ENCODE measurements at regions not wholly inside any gene's neighbourhood (a gene's known extent, or its start where the extent isn't known, plus 50 kb on each side); places are given as distances from the start of the nearest gene placed in this dataset.

DNA sequence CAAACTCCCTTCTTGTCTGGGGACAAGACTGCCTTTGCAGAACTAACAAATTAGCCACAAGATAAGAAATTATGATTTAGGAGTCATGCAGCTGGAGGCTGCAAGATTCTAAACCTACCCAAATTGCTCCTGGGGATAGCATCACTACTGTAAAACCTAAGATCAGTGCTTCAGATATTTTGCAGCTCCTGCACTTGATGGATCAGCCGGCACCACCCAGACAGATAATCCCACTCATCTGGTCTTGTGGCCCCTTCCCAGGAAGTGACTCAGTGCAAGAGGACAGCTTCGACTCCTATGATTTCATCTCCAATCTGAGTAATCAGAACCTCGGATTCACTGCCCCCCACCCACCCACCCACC is 181.9 kb downstream of the AKR1D1 start:
- no peak for DNase-seq

DNA sequence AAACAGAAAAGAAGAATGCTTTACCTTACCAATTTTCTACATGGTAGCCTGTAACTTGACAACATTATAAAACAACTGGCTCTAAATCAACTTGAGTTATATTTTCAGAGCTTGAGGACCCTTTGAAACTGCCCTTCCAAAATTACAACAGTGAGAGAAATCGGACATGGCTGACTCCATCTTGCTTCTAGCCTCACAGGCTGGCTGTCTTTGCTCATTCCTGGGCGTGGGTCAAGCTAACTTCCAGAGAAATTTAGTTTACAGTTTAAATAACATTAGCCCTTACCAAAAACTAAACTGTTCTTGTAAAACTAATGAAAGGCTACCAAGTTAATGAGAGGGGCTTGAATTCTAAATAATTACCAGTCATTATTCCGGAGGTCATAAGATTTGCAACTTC is 183.4 kb downstream of the AKR1D1 start:
- no peak for DNase-seq

DNA sequence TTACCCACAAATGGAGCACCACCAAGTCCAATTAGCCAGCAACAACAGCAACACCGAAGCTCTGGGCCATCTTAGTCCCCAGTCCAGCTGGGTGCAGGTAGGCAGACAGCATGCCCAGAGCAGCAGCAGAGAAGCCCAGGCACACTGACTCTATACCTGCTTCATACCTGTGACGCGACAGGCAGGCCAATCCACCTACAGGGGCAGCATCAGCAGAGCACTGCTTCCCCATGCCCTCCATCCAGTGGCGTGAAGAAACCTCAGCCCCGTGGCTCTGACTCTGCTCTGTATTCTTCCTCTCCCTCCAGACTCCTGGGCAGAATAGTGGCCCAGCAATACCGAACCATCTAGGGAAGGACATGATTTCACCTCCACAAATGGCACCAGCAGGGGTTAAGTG is 191.7 kb downstream of the AKR1D1 start:
- no peak for DNase-seq

DNA sequence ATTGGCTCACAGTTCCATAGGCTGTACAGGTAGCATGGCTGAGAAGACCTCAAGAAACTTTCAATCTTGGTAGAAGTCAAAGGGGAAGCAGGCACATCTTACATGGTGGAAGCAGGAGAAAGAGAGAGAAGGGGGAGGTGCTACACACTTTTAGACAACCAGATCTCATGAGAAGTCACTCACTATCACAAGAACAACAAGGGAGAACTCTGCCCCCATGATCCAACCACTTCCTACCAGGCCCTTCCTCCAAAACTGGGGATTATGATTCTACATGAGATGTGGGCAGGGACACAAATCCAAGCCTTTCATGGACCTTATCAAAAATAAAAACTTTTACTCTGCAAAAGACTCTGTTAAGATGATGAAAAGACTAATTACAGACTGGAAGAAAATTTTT is 183.2 kb upstream of the TRIM24 start:
- DNase-seq: no peak

DNA sequence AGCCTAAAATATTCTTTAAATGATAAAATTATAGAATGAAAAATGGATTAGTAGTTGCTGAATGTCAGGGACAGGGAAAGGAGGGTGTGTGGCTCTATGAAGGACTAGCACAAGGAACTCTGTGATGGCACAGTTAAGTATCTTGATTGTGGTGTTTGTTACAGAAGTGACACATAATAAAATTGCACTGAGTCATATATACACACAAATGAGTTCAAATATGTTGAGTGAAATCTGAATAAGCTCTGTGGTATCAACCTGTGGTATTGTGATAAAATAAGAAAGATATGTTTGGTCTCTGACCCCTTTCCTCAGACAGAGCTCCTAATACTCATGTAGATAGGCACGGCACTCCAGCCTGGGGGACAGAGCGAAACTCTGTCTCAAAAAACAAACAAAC is 181.5 kb upstream of the TRIM24 start:
- DNase-seq: no peak

DNA sequence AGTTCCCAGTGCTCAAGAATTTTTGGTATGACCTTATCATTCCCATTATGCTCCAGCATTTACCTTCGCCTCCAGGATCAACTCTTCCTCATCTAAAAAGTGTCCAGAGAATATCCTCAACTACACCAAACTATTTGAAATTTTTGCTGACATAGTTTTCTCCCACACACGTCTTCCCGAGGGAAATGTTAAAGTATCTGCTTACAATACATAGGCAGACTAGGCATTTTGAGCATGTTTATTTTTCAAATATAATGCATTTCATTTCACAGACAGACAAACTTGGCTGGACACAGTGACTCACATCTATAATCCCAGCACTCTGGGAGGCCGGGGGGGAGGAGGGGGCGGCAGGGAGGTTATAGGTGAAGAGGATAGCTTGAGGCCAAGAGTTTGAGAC is 177.1 kb upstream of the TRIM24 start:
- DNase-seq: no peak

DNA sequence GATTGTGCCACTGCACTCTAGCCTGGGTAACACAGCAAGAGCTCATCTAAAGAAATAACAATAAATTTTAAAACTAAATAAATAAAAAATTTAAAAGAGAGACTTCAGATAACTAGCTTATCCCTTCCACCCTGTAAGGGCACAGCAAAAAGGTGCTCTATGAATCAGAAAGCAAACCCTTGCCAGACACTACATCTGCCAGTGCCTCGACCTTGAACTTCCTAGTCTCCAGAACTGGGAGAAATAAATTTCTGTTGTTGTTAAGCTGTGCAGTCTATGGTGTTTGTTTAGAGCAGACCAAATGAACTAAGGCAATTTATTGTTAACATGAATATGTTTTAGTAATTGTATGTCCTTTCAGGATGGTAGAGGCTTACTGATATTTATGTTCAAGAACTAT is 174.9 kb upstream of the TRIM24 start:
- no peak for DNase-seq

DNA sequence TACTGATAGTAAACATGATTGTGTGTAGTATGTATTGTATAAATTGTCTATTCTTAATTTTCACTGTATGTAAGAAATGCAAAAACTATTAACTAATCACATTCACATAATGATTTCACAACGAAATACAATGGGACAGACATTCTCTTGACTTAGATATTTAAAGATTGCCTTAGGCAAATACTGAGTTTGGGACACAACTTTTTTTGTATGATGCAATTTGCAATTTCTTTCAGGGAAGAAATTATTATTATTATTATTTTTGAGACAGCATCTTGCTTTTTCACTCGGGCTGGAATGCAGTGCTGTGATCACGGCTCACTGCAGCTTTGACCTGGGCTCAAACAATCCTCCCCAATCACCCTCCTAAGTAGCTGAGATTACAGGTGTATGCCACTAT is 173.2 kb upstream of the TRIM24 start:
- no peak for DNase-seq

DNA sequence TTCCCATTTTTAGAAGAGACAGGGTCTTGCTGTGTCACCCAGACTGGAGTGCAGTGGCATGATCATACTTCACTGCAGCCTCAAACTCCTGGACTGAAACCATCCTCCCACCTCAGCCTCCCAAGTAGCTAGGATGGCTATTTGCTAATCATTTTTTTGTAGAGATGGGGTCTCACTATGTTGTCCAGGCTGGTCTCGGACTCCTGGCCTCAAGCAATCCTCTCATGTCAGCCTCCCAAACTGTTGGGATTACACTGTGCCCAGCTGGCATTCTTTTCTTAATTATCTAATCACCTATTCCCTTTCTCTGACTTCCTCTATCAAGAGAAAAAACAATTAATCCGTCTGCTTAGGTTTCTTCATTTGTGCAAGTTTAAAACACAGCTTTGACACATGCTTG is 172.5 kb upstream of the TRIM24 start:
- DNase-seq: no peak

DNA sequence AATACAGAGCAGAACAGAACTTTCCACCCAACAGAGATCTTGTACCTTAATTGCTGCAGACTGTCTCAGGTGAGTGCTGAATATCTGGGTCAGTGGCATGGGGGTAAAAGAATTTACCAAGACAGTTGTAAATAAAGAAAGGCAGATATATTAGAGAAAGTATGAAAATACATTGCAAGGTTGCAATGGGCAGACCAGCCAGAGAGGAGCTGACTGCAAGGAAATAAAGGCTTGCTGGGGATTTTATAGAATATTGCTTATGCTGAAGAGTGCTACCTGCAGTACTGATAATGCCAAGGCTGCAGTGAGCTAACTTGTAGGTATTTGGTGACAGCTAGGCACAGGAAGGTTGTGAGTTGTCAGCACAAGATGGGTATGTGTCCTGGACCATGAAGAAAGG is 171.0 kb upstream of the TRIM24 start:
- no peak for DNase-seq

DNA sequence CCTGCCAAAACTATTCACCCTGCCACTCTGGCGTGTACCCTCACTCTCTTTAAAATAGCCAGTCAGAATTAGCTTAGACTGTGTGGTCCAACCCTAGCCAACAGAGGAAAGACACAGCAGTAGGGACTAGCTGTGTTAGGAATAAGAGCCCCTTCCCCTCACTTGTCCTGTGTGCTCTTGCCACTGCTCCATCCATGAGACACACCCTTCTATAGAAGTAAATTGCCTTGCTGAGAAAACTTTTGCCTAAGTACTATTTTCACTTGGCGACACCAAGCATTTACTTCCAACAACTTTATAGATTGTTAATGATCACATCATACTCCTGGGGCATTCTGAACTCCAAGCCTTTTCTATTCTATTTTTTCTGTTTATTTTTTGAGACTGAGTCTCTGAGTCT is 170.2 kb upstream of the TRIM24 start:
- no peak for DNase-seq

DNA sequence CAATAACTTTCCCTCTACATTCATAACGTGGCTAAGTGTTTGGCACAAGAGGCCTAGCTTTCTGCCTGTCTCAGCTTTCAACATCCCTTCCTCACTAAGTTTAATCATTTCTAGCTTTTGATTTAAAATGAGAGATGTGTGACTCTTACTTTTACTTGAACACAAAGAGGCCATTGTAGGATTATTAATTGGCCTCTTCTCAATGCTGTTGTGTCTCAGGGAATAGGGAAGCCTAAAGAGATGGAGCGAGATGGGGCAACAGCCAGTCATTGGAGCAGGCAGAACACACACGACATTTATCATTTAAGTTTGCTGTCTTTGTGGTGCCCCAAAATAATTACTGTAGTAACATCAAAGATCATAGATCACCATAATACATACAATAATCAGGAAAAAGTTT is 167.1 kb upstream of the TRIM24 start:
- no peak for DNase-seq

DNA sequence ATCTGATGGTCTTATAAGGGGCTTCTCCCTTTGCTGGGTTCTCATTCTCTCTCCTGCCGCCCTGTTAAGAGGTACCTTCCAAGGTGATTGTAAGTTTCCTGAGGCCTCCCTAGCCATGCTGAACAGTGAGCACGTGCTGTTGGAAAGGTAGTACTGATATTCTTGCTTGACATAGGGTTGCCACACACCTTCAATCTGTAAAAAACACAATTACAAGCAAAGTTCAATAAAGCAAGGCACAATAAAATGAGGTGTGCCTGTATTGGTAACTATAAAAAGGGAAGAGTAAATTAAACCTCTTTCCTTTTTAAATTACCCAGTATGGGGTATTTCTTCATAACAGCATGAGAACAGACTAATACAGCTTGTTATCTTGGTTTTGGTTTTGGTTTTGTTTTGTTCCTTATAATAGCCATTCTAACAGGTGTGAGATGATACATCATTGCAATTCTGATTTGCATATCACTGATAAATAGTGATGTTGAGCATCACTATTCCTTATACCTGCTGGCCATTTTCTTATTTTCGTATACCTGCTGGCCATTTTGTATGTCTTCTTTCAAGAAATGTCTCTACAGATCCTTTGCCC is 164.9 kb upstream of the TRIM24 start:
- DNase-seq: no peak

DNA sequence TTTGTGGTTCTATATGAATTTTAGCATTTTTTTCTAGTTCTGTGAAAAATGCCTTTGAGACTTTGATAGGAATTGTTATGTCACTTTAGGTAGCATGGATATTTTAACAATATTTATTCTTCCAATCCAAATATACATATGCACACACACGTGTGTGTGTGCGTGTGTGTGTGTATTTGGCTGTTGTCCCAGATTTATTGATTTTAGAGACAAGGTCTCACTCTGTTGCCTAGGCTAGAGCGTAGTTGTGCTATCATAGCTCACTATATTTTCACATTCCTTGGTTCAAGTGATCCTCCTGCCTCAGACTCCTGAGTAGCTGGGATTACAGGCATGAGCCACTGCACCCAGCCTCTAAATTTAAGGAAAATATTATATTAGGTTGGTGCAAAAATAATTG is 162.5 kb upstream of the TRIM24 start:
- DNase-seq: no peak

DNA sequence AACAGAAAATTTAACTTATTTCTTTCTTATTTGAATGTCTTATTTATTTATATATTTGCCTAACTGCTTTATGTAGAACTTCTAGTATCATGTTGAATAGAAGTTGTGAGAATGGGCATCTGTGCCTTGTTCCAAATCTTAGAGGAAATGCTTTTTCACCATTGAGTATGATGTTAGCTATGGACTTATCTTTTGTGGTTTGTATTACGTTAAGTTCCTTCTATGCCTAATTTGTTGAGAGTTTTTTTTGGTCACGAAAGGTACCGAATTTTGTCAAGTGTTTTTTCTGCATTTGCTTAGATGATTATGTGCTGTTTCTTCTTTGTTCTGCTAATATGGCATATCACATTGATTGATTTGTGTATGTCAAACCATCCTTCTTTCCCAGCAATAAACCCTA is 161.0 kb upstream of the TRIM24 start:
- no peak for DNase-seq

DNA sequence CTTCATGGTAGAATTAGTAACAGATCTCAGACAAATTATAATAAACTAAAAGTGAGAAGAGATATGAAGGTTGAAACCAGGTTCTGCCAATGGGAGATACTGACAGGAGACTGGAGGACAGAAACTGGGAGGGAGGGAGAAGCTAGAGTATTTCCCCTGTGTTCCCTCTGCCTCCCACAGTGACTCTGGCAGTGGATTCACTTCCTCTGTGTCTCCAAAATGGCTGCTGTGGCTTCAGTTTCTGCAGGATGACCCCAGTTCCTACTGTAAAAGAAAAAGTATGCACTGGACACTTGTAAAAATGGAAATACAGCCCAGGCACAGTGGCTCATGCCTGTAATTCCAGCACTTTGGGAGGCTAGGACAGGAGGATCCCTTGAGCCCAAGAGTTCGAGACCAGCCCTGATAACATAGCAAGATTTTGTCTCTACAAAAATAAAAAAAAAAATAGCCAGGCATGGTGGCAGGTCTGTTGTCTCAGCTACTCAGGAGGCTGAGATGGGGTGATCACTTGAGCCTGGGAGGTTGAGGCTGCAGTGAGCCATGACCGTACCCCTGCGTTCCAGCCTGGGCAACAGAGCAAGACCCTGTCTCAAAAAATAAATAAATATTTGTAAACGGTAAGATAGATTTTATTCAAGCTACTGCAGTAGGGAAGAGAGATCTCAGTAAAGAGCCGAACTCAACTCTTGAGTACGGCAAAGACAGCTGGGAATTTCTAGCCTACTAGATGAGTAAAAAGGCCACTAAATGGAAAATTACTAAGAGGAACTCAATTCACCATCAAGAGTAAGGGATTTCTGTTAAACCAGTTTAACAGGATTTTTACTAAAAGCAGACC is 156.6 kb upstream of the TRIM24 start:
- DNase-seq: no peak

DNA sequence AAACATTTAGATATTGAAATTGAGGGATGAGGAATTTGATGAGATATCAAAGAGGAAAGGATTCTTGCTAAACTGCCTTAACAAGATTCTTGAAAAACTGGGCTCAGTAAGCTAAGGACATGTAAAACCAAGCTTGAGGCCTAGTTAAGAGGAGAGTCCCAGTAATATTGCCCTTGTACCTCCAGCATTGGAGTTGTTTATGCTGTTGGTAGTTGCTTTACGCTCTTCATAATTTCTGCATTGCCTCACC is 156.1 kb upstream of the TRIM24 start:
- no peak for DNase-seq

DNA sequence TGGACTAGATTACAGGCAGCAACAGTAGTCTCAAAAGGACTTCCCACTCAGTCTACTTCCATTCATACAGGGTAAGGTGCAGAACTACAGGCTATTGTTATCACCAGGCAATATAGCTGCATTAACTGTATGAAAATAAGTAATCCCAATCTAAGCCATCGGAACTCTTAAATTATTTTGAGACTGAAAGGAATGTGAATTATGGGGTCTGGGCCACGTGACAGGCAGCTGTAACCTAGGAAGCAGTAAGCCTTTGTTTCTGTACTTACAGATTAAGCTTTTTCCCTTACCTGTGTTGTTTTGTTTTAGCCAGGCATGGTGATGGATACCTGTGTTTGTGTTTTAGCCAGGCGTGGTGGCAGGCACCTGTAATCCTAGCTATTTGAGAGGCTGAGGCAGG is 152.4 kb upstream of the TRIM24 start:
- no peak for DNase-seq

DNA sequence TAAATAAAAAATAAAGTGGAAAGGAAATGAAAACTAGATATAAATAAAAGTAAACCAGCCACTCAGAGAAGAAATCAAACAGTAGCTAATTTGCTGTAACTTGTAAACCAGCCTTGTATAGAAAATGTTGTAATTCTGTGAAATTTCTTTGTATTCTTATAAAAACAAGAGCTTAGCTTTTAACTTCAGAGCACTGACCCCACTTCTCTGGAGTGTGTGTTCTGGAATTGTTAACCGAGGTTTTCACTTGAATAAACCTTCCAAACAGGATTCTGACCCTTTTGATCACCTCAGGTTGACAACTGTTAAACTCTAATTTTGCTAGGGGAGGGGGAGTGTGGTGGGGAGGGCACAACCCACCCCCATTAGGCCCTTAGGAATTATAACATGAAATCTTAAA is 151.9 kb upstream of the TRIM24 start:
- DNase-seq: no peak

DNA sequence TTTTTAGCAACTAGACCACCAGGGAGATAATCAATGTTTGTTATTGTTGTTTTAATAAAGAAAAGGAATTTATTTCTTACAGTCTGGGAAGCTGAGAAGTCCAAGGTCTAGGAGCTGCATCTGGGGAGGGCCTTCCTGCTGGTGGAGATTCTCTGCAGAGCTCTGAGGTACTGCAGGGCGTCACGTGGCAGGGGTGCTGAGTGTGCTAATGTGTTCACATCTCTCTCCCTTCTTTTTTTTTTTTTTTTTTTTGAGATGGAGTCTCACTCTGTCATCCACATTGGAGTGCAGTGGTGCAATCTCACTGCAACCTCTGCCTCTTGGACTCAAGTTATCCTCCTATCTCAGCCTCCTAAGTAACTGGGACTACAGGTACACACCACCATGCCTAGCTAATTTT is 150.9 kb upstream of the TRIM24 start:
- DNase-seq: no peak

DNA sequence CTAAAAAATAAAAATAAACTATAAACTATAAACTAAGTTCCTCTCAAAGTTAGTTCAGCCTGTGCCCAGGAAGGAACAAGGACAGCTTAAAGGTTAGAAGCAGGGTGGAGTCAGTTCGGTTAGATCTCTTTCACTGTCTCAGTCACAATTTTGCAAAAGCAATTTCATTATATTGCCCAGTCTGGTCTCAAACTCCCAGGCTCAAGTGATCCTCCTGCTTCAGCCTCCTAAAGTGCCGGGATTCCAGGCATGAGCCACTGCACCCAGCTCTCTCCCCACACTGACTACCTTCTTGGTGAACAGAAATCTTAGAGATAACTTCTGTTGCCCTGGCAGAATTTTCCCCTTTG is 146.3 kb upstream of the TRIM24 start:
- DNase-seq: no peak

DNA sequence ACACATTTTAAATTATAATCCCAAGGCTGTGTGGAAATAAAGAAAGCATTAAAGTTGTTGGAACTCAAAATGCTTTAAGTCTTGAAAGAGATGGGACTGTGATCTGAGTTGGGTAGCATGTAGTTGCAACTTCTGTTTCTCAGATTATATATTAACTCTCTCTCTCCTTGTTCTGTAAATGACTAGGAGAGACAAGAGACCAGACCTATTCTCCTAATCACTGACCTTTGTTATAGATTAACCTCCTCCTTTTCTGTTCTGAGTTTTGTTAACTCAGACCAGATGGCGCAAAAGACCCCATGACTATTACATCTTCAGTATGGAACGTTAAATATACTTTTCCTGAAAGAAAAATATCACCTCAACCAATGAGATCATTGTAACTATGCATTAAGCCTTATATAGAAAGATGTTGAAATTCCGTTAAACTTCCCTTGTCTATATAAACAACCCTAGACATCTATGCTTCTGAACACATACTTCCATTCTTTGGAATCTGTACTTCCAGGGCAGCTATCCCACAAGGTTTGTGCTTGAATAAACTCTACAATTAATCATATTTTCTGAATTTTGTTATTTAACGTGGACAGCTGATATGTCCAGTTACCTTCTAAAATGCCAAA is 143.5 kb upstream of the TRIM24 start:
- peak; percentile 88 for DNase-seq

DNA sequence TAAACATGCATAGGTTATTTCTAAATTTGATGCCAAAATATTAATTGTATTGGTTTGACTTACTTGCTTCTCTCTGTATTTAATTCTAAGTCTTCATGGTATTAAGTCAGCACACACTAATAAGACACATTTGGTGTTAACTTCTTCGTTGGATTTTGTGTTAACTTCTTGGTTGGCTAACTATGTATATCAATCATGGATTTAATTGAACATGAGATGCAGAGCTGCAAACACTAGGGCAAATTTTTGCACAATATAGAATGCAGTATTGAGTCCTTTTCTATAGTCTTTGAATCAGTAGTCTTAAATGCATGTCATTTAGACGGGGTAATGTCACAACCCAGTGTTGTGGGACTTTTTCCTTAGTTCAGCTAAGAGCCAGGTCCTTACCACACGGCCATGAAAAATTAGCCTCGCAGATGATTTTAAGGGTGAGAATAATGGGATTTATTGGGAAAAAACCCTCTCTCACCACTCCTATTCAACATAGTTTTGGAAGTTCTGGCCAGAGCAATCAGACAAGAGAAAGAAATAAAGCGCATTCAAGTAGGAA is 142.9 kb upstream of the TRIM24 start:
- no peak for DNase-seq

DNA sequence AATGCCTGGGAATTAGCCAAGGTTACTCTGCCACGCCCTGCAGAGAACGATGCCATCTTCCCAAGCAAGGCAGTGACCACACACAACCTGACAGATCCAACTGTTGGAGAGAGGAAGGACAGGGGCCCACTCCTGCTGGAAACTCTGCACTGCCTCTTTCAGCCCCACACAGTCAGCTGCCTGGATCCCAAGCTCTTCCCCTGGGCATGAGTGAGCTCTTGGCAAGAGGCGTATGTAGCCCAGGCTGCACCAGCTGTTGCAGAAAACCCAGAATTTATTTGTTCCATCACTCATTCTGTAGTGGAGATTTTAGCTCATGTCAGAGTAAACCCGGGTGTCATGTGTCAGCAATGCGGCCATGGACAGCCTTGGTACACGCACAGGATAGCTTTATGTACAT is 135.1 kb upstream of the TRIM24 start:
- no peak for DNase-seq

DNA sequence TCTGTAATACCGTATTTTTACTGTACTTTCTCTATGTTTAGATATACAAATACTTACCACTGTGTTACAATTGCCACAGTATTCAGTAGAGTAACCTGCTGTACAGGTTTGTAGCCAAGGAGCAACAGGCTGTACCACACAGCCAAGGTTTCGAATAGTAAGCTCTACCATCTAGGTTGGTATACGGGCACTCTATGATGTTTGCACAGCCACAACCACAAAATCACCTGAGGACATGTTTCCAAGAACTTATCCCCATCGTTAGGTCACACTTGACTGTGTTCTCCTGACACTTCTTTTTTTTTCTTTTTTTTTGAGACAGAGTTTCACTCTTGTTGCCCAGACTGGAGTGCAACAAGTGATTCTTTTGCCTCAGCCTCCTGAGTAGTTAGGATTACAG is 134.6 kb upstream of the TRIM24 start:
- DNase-seq: no peak
